SK-N-SH (cell line): ENCODE measurements at regions not wholly inside any gene's neighbourhood (a gene's known extent, or its start where the extent isn't known, plus 50 kb on each side); places are given as distances from the start of the nearest gene placed in this dataset.

Source experiments
- CTCF ChIA-PET: fragments of 300-600, 350-600 bp; formaldehyde crosslinking; extraction: SDS; loops from one replicate; lab custom pipeline; 2021; lab: Yijun Ruan, JAX
- POLR2A ChIA-PET: fragments of 350-600 bp; sonication (Branson Sonifier 250); formaldehyde crosslinking; extraction: SDS; loops from one replicate; lab custom pipeline; 2020; ENCODE audit warnings: antibody characterized with exemption, inconsistent platforms; lab: Yijun Ruan, JAX
- DNase-seq: peaks from one replicate; pipeline ENCODE4 v3.0.0; 2012
- H2AFZ ChIP-seq: fragments of 200-600 bp; sonication (generic); 2 replicates; pipeline ENCODE4 v1.8.1; 2016; ENCODE audit warnings: antibody characterized with exemption, mild to moderate bottlenecking, low read depth
- H3F3A ChIP-seq: fragments of 200-600 bp; sonication (generic); replicated peaks from 2 replicates; pipeline ENCODE3; 2016; ENCODE audit warnings: antibody characterized with exemption, mild to moderate bottlenecking; ENCODE audit not compliant: insufficient read depth
- H3K27ac ChIP-seq, 2 experiments: fragments of 200-500 bp in 1 of 2; fragments of 200-600 bp in 1 of 2; sonication (Bioruptor generic) in 1 of 2; sonication (generic), shearing (Covaris generic) in 1 of 2; 2 replicates each; pipeline versions ENCODE4 v1.5.1 to v1.6.1; 2014 to 2016; ENCODE audit warnings: low read depth in 2 of 2, inconsistent platforms in 1 of 2, low read length in 1 of 2, mild to moderate bottlenecking in 1 of 2, mixed read lengths in 1 of 2
- H3K27me3 ChIP-seq: fragments of 200-600 bp; sonication (generic), shearing (Covaris generic); 2 replicates; pipeline ENCODE4 v1.6.1; 2016; ENCODE audit warnings: mixed run types; ENCODE audit not compliant: insufficient read depth
- H3K36me3 ChIP-seq, 2 experiments: fragments of 200-500 bp in 1 of 2; fragments of 200-600 bp in 1 of 2; sonication (Bioruptor generic) in 1 of 2; sonication (generic) in 1 of 2; replicated peaks in 1 of 2; 2 replicates each; pipeline versions ENCODE3 to v1.5.1; 2014 to 2016; ENCODE audit warnings: low read length in 1 of 2, mild to moderate bottlenecking in 1 of 2; ENCODE audit not compliant: insufficient read depth in 2 of 2, control insufficient read depth in 1 of 2
- H3K4me1 ChIP-seq, 2 experiments: fragments of 200-500 bp in 1 of 2; fragments of 200-600 bp in 1 of 2; sonication (Bioruptor generic) in 1 of 2; sonication (generic), shearing (Covaris generic) in 1 of 2; 2 replicates each; pipeline versions ENCODE4 v1.5.1 to v1.6.1; 2014 to 2016; ENCODE audit warnings: low read depth in 1 of 2, low read length in 1 of 2, mixed run types in 1 of 2; ENCODE audit not compliant: insufficient read depth in 2 of 2, control insufficient read depth in 1 of 2
- H3K4me2 ChIP-seq: fragments of 200-600 bp; sonication (generic), shearing (Covaris generic); 2 replicates; pipeline ENCODE4 v1.6.1; 2017; ENCODE audit warnings: mixed run types
- H3K4me3 ChIP-seq, 2 experiments: fragments of 200-500 bp in 1 of 2; fragments of 200-600 bp in 1 of 2; sonication (Bioruptor generic) in 1 of 2; sonication (generic), shearing (Covaris generic) in 1 of 2; 2 replicates each; pipeline versions ENCODE4 v1.5.1 to v1.8.1; 2014 to 2016; ENCODE audit warnings: low read depth in 2 of 2, inconsistent platforms in 1 of 2, low read length in 1 of 2, mild to moderate bottlenecking in 1 of 2, mixed read lengths in 1 of 2, moderate library complexity in 1 of 2
- H3K79me2 ChIP-seq: fragments of 200-600 bp; sonication (generic); 2 replicates; pipeline ENCODE4 v1.8.1; 2017; ENCODE audit warnings: mild to moderate bottlenecking; ENCODE audit not compliant: insufficient read depth
- H3K9ac ChIP-seq: fragments of 200-600 bp; sonication (generic); 2 replicates; pipeline ENCODE4 v1.6.1; 2017; ENCODE audit warnings: mixed run types
- H3K9me2 ChIP-seq: fragments of 200-600 bp; sonication (generic); 2 replicates; pipeline ENCODE4 v1.6.1; 2017; ENCODE audit warnings: mixed run types
- H3K9me3 ChIP-seq: fragments of 200-600 bp; sonication (generic); 2 replicates; pipeline ENCODE4 v1.6.1; 2017; ENCODE audit warnings: mixed run types, mild to moderate bottlenecking, moderate library complexity
- H4K20me1 ChIP-seq: fragments of 200-600 bp; sonication (generic); 2 replicates; pipeline ENCODE4 v1.6.1; 2017; ENCODE audit warnings: mild to moderate bottlenecking, mixed run types; ENCODE audit not compliant: insufficient read depth
- EZH2phosphoT487 ChIP-seq: fragments of 200-600 bp; sonication (generic); IDR thresholded peaks from 2 replicates; pipeline ENCODE4 v1.6.1; 2017; ENCODE audit warnings: low read depth, mixed run types, mild to moderate bottlenecking, antibody characterized with exemption, moderate library complexity, borderline replicate concordance
- FOXJ3 ChIP-seq: sonication (generic); formaldehyde crosslinking; IDR thresholded peaks from 2 replicates; pipeline ENCODE4 v1.5.1; 2020; ENCODE audit warnings: mild to moderate bottlenecking, missing genetic modification reagents
- FOXM1 ChIP-seq: IDR thresholded peaks from 2 replicates; pipeline ENCODE4 v1.4.0; 2012; ENCODE audit warnings: low read depth, mild to moderate bottlenecking
- GABPA ChIP-seq: IDR thresholded peaks from 2 replicates; pipeline ENCODE4 v1.4.0; 2012; ENCODE audit warnings: low read depth, mild to moderate bottlenecking
- IRF3 ChIP-seq: fragments of 150-350 bp; IDR thresholded peaks from 2 replicates; pipeline ENCODE4 v1.6.1; 2016; ENCODE audit warnings: mild to moderate bottlenecking, low read depth, low read length
- JUND ChIP-seq: IDR thresholded peaks from 2 replicates; pipeline ENCODE4 v1.4.0; 2012
- MXI1 ChIP-seq: IDR thresholded peaks from 2 replicates; pipeline ENCODE4 v1.6.1; 2012; ENCODE audit warnings: mild to moderate bottlenecking, low read depth, low read length, improper control_type of control experiment
- NFIC ChIP-seq: IDR thresholded peaks from 2 replicates; pipeline ENCODE4 v1.4.0; 2012; ENCODE audit warnings: borderline replicate concordance
- NRF1 ChIP-seq: IDR thresholded peaks from 2 replicates; pipeline ENCODE4 v1.6.1; 2012; ENCODE audit warnings: low read depth, mild to moderate bottlenecking, low read length
- RAD21 ChIP-seq: IDR thresholded peaks from 2 replicates; pipeline ENCODE4 v1.6.1; 2012; ENCODE audit warnings: mild to moderate bottlenecking, low read length
- SIN3A ChIP-seq: IDR thresholded peaks from 2 replicates; pipeline ENCODE4 v1.6.1; 2012; ENCODE audit warnings: low read depth, mild to moderate bottlenecking, low read length, moderate library complexity, borderline replicate concordance
- TEAD4 ChIP-seq: IDR thresholded peaks from 2 replicates; pipeline ENCODE4 v1.4.0; 2012; ENCODE audit warnings: mild to moderate bottlenecking, borderline replicate concordance; ENCODE audit not compliant: insufficient read depth
- USF1 ChIP-seq: IDR thresholded peaks from 2 replicates; pipeline ENCODE4 v1.4.0; 2012; ENCODE audit warnings: low read depth, borderline replicate concordance
- WGBS: methylation state at CpG from one replicate; pipeline ENCODE4 v1.1.6; 2017; ENCODE audit warnings: low lambda C conversion rate; 5-methylcytosine and 5-hydroxymethylcytosine counted together
- TF ChIP-seq, protein P1 (sequence below): fragments of 150-350 bp; IDR thresholded peaks from 2 replicates; pipeline ENCODE4 v1.6.1; 2017; ENCODE audit warnings: antibody characterized with exemption, low read length, low read depth, borderline replicate concordance
- TF ChIP-seq, protein P2 (sequence below): fragments of 200-600 bp; sonication (generic); IDR thresholded peaks from 2 replicates; pipeline ENCODE4 v1.6.1; 2017; ENCODE audit warnings: antibody characterized with exemption, mild to moderate bottlenecking, moderate library complexity
- TF ChIP-seq, protein P3 (sequence below): IDR thresholded peaks from 2 replicates; pipeline ENCODE4 v1.4.0; 2012; ENCODE audit warnings: low read depth, borderline replicate concordance

DNA sequence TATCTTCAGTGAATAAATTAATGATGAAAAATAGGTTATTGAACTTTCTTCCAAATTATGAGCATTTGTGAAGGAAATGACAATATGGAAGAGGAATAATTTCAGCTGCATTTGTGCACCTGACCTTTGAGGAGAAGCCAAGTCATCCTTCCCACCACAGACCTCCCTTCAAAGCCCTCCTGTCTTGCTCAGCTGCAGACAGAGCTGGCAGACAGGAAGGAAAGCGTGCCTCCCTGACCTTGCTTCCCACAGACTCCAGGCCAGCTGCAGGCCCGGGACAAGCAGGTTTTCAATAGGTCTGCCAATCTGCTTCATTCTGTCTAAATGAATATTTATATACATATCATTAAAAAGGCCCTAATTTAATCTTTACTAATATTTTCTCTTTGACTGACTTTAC lies 152.9 kb upstream of the RBMS3 start (continued):
- TF ChIP-seq EZH2phosphoT487: no peak
- no peak for TF ChIP-seq GABPA

DNA sequence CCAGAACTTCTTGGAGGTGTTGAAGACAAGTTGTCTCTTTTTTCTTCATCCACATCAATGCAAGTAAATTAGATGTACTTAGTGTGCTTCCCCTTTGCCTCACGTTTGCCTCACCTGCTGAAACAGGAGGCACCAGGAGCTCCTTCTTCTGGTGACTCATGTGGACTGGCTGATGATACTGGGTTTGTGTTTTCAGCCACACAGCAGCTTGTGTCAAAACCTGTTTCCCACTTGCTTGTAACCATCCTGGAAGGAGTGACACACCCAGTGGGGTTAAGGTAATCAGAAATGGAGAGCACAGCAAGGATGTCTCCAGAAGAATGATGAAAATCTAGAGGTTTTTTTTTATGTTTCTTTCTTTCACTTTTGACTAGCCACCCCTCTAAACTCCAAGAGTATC lies 143.3 kb upstream of the RBMS3 start:
- H3K4me2 ChIP-seq: no peak overlapping the region
- no peaks in the 10 kb centered on the region for H3F3A ChIP-seq
- no peak overlapping the region for H3K27ac ChIP-seq
- no peak overlapping the region for H3K4me3 ChIP-seq
- POLR2A ChIA-PET: no interaction called here
- 62% methylated on average over 1 of the region's 1 CpG for WGBS
- no peaks in the 10 kb centered on the region for H3K9me3 ChIP-seq
- no peaks in the 10 kb centered on the region for H3K79me2 ChIP-seq
- no peaks in the 10 kb centered on the region for H3K36me3 ChIP-seq
- no peak overlapping the region for H2AFZ ChIP-seq
- TF ChIP-seq FOXJ3 (CRISPR knock-in tag): no peak
- TF ChIP-seq, protein P1, sequence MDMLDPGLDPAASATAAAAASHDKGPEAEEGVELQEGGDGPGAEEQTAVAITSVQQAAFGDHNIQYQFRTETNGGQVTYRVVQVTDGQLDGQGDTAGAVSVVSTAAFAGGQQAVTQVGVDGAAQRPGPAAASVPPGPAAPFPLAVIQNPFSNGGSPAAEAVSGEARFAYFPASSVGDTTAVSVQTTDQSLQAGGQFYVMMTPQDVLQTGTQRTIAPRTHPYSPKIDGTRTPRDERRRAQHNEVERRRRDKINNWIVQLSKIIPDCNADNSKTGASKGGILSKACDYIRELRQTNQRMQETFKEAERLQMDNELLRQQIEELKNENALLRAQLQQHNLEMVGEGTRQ: no peak
- no peak for TF ChIP-seq MXI1
- TF ChIP-seq, protein P2, sequence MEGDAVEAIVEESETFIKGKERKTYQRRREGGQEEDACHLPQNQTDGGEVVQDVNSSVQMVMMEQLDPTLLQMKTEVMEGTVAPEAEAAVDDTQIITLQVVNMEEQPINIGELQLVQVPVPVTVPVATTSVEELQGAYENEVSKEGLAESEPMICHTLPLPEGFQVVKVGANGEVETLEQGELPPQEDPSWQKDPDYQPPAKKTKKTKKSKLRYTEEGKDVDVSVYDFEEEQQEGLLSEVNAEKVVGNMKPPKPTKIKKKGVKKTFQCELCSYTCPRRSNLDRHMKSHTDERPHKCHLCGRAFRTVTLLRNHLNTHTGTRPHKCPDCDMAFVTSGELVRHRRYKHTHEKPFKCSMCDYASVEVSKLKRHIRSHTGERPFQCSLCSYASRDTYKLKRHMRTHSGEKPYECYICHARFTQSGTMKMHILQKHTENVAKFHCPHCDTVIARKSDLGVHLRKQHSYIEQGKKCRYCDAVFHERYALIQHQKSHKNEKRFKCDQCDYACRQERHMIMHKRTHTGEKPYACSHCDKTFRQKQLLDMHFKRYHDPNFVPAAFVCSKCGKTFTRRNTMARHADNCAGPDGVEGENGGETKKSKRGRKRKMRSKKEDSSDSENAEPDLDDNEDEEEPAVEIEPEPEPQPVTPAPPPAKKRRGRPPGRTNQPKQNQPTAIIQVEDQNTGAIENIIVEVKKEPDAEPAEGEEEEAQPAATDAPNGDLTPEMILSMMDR: no peak
- TF ChIP-seq, all 33 proteins: peak for 0
- Histone ChIP-seq H3K9me2 (no peaks in the 10 kb centered on the region), H4K20me1 (no peaks in the 10 kb centered on the region), H3K4me1 (peaks cover 5 to 16% of the 10 kb centered on the region in 2 experiments; a peak in 3 of 4 replicates), H3K27me3 (no peaks in the 10 kb centered on the region), H3K9ac (no peak overlapping the region)
- CTCF ChIA-PET: interaction anchor here (1.3 kb wide), 1 partner anchor 221 kb away, joined by 3 read pairs; no protein-coding TSS in a partner anchor
- no peak for DNase-seq

DNA sequence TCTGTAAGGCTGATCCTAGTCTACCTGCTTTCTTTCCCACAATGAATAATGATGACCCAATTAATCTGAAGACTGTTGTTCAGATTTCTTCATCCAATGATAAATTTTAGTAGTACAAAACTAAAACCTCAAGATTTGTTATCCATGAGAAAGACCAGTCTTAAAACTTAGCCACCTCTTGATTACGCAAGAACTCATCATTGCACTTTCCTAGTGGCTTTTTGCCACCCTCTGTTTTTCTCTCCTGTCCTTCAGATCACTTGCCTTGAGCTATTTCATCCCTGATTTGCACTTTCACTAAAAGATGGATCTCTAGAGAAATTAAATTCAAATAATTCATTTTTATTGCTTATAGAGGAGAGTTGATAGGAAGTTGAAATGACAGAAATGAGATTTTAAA lies 142.7 kb upstream of the RBMS3 start:
- no peak for TF ChIP-seq FOXM1
- no peak for TF ChIP-seq RAD21
- no peak for TF ChIP-seq NFIC
- TF ChIP-seq JUND: no peak
- no peak for TF ChIP-seq MXI1
- TF ChIP-seq SIN3A: no peak
- TF ChIP-seq NRF1: no peak
- TF ChIP-seq, protein P2: no peak
- TF ChIP-seq USF1: no peak
- no peak for TF ChIP-seq GABPA
- TF ChIP-seq TEAD4: no peak
- no peak for TF ChIP-seq IRF3
- TF ChIP-seq, protein P3, sequence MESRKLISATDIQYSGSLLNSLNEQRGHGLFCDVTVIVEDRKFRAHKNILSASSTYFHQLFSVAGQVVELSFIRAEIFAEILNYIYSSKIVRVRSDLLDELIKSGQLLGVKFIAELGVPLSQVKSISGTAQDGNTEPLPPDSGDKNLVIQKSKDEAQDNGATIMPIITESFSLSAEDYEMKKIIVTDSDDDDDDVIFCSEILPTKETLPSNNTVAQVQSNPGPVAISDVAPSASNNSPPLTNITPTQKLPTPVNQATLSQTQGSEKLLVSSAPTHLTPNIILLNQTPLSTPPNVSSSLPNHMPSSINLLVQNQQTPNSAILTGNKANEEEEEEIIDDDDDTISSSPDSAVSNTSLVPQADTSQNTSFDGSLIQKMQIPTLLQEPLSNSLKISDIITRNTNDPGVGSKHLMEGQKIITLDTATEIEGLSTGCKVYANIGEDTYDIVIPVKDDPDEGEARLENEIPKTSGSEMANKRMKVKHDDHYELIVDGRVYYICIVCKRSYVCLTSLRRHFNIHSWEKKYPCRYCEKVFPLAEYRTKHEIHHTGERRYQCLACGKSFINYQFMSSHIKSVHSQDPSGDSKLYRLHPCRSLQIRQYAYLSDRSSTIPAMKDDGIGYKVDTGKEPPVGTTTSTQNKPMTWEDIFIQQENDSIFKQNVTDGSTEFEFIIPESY: no peak
- ChIA-PET CTCF (interaction anchor here (1.1 to 1.3 kb wide), 2 partner anchors 222 to 1061 kb away, joined by 3 read pairs; no protein-coding TSS in a partner anchor), POLR2A (no interaction called here)
- Histone ChIP-seq H3K27me3 (no peaks in the 10 kb centered on the region), H3K9ac (no peak overlapping the region), H3K9me2 (no peaks in the 10 kb centered on the region), H2AFZ (no peak overlapping the region), H3F3A (no peaks in the 10 kb centered on the region), H3K4me1 (peaks cover 5 to 16% of the 10 kb centered on the region in 2 experiments; a peak in 3 of 4 replicates), H4K20me1 (no peaks in the 10 kb centered on the region), H3K27ac (no peak overlapping the region), H3K36me3 (no peaks in the 10 kb centered on the region), H3K4me3 (no peak overlapping the region), H3K79me2 (no peaks in the 10 kb centered on the region), H3K9me3 (no peaks in the 10 kb centered on the region), H3K4me2 (no peak overlapping the region)
- no peak for DNase-seq
- 97% methylated on average over 1 of the region's 1 CpG for WGBS
